GM23338 (cell line): ENCODE measurements at regions not wholly inside any gene's neighbourhood (a gene's known extent, or its start where the extent isn't known, plus 50 kb on each side); places are given as distances from the start of the nearest gene placed in this dataset.

Source experiments
- ATAC-seq: fragments of 200-7000 bp; cut with Tn5 transposase; 3 replicates; pipeline ENCODE4 v1.9.1; 2020
- DNase-seq: peaks from one replicate; pipeline ENCODE4 v3.0.0-alpha.2; 2015; ENCODE audit warnings: low spot score
- H2AFZ ChIP-seq: fragments of 200-600 bp; sonication (generic); 2 replicates; pipeline ENCODE4 v1.8.0; 2016; ENCODE audit warnings: antibody characterized with exemption, mild to moderate bottlenecking, moderate library complexity
- H3F3A ChIP-seq: fragments of 200-600 bp; sonication (generic); replicated peaks from 2 replicates; pipeline ENCODE4 v1.8.0; 2017; ENCODE audit warnings: antibody characterized with exemption, mixed run types, low read depth
- H3K27ac ChIP-seq: fragments of 200-600 bp; sonication (generic); 2 replicates; pipeline ENCODE4 v1.6.1; 2016; ENCODE audit warnings: low read depth
- H3K27me3 ChIP-seq: fragments of 200-600 bp; sonication (generic); 2 replicates; pipeline ENCODE4 v1.8.0; 2016; ENCODE audit warnings: mild to moderate bottlenecking, mixed run types, moderate library complexity; ENCODE audit not compliant: insufficient read depth
- H3K36me3 ChIP-seq: fragments of 200-600 bp; sonication (generic); 2 replicates; pipeline ENCODE4 v1.8.0; 2016; ENCODE audit warnings: mild to moderate bottlenecking; ENCODE audit not compliant: insufficient read depth
- H3K4me1 ChIP-seq: fragments of 200-600 bp; sonication (generic); 2 replicates; pipeline ENCODE4 v1.8.0; 2016; ENCODE audit warnings: mild to moderate bottlenecking, moderate library complexity; ENCODE audit not compliant: insufficient read depth
- H3K4me2 ChIP-seq: fragments of 200-600 bp; sonication (generic); 2 replicates; pipeline ENCODE4 v1.7.1; 2017; ENCODE audit warnings: mixed run types
- H3K4me3 ChIP-seq: fragments of 200-600 bp; sonication (generic); 2 replicates; pipeline ENCODE4 v1.6.1; 2016; ENCODE audit warnings: mixed run types
- H3K79me2 ChIP-seq: fragments of 200-600 bp; sonication (generic); replicated peaks from 2 replicates; pipeline ENCODE4 v1.8.0; 2017; ENCODE audit warnings: mild to moderate bottlenecking; ENCODE audit not compliant: insufficient read depth
- H3K9me2 ChIP-seq: fragments of 200-600 bp; sonication (generic); 2 replicates; pipeline ENCODE4 v1.8.0; 2017; ENCODE audit not compliant: insufficient read depth
- H4K20me1 ChIP-seq: fragments of 200-600 bp; sonication (generic); replicated peaks from 2 replicates; pipeline ENCODE4 v1.8.0; 2017; ENCODE audit warnings: mild to moderate bottlenecking; ENCODE audit not compliant: insufficient read depth
- H3K27ac Mint-ChIP-seq: 2 replicates; pipeline ENCODE4 v1.8.0; 2020; ENCODE audit warnings: inconsistent platforms, mild to moderate bottlenecking, moderate library complexity, mixed read lengths
- H3K27me3 Mint-ChIP-seq: 3 replicates; pipeline ENCODE4 v1.8.0; 2022; ENCODE audit warnings: low read depth, mild to moderate bottlenecking, moderate library complexity, mixed read lengths, inconsistent platforms; ENCODE audit not compliant: insufficient read depth, poor library complexity
- H3K36me3 Mint-ChIP-seq: 3 replicates; pipeline ENCODE4 v1.8.0; 2021; ENCODE audit warnings: low read depth, mild to moderate bottlenecking, inconsistent platforms, moderate library complexity, mixed read lengths
- H3K4me1 Mint-ChIP-seq: 3 replicates; pipeline ENCODE4 v1.8.0; 2020; ENCODE audit warnings: mild to moderate bottlenecking, inconsistent platforms, mixed read lengths
- H3K4me3 Mint-ChIP-seq: 3 replicates; pipeline ENCODE4 v1.8.0; 2021; ENCODE audit warnings: moderate library complexity, mild to moderate bottlenecking, inconsistent platforms, mixed read lengths
- H3K9me3 Mint-ChIP-seq: 3 replicates; pipeline ENCODE4 v1.8.0; 2020; ENCODE audit warnings: moderate library complexity, mild to moderate bottlenecking, inconsistent platforms, mixed read lengths
- CREB1 ChIP-seq: fragments of 250-450 bp; sonication (Bioruptor Pico); IDR thresholded peaks from 2 replicates; pipeline ENCODE4 v1.5.0; 2020; ENCODE audit warnings: low read depth, mild to moderate bottlenecking, moderate library complexity
- CTCF ChIP-seq, 2 experiments: fragments of 200-600 bp in 1 of 2; sonication (generic) in 1 of 2; conservative IDR thresholded peaks; 2 replicates each; pipeline versions ENCODE4 v1.5.1 to v1.6.1; 2016 to 2017; ENCODE audit warnings: antibody characterized with exemption in 2 of 2, low read depth in 2 of 2, mild to moderate bottlenecking in 2 of 2, moderate library complexity in 1 of 2
- ETS1 ChIP-seq: IDR thresholded peaks from 2 replicates; pipeline ENCODE4 v1.6.1; 2016; ENCODE audit warnings: antibody characterized with exemption
- EZH2 ChIP-seq: fragments of 200-600 bp; sonication (generic); IDR thresholded peaks from one replicate; pipeline ENCODE4 v1.8.0; 2017; ENCODE audit warnings: antibody characterized with exemption, mild to moderate bottlenecking, low read depth; ENCODE audit not compliant: unreplicated experiment
- EZH2phosphoT487 ChIP-seq: fragments of 200-600 bp; sonication (generic); IDR thresholded peaks from one replicate; pipeline ENCODE4 v1.8.1; 2018; ENCODE audit warnings: antibody characterized with exemption; ENCODE audit not compliant: unreplicated experiment
- JUNB ChIP-seq: IDR thresholded peaks from one replicate; pipeline ENCODE4 v1.6.1; 2016; ENCODE audit warnings: antibody characterized with exemption; ENCODE audit not compliant: unreplicated experiment
- NANOG ChIP-seq: IDR thresholded peaks from 2 replicates; pipeline ENCODE4 v1.6.1; 2016; ENCODE audit warnings: antibody characterized with exemption, borderline replicate concordance
- POLR2AphosphoS5 ChIP-seq: IDR thresholded peaks from 2 replicates; pipeline ENCODE4 v1.6.1; 2016; ENCODE audit warnings: antibody characterized with exemption, low read depth
- REST ChIP-seq: IDR thresholded peaks from one replicate; pipeline ENCODE4 v1.6.1; 2018; ENCODE audit warnings: antibody characterized with exemption; ENCODE audit not compliant: unreplicated experiment
- STAT1 ChIP-seq: IDR thresholded peaks from one replicate; pipeline ENCODE4 v1.6.1; 2016; ENCODE audit warnings: antibody characterized with exemption; ENCODE audit not compliant: unreplicated experiment
- ZNF114 ChIP-seq: fragments of 250-450 bp; sonication (Bioruptor Pico); IDR thresholded peaks from 2 replicates; pipeline ENCODE4 v1.5.0; 2020; ENCODE audit warnings: mild to moderate bottlenecking, moderate library complexity
- ZNF331 ChIP-seq: fragments of 250-450 bp; sonication (Bioruptor Pico); IDR thresholded peaks from 2 replicates; pipeline ENCODE4 v1.5.0; 2020; ENCODE audit warnings: low read depth, mild to moderate bottlenecking, moderate library complexity
- ZNF462 ChIP-seq: fragments of 250-450 bp; sonication (Bioruptor Pico); IDR thresholded peaks from 2 replicates; pipeline ENCODE4 v1.5.0; 2020; ENCODE audit warnings: mild to moderate bottlenecking, moderate library complexity

- H3K36me3 ChIP-seq: no peaks in the 10 kb centered on the region
- Mint-ChIP-seq H3K4me3 (no peak overlapping the region), H3K4me1 (no peaks in the 10 kb centered on the region), H3K27me3 (no peaks in the 10 kb centered on the region), H3K27ac (no peak overlapping the region), H3K9me3 (no peaks in the 10 kb centered on the region; the same call in 2 of the 3 replicates), H3K36me3 (no peaks in the 10 kb centered on the region)
- DNase-seq (no peak), ATAC-seq (no peak)
- no peaks in the 10 kb centered on the region for H3F3A ChIP-seq
- H3K27me3 ChIP-seq: no peaks in the 10 kb centered on the region
- H3K27ac ChIP-seq: no peak overlapping the region
- no peaks in the 10 kb centered on the region for H3K9me2 ChIP-seq
- no peaks in the 10 kb centered on the region for H4K20me1 ChIP-seq
- H2AFZ ChIP-seq: no peak overlapping the region
- H3K79me2 ChIP-seq: no peaks in the 10 kb centered on the region
- TF ChIP-seq ZNF462 (CRISPR knock-in tag) (no peak), CTCF (conservative IDR thresholded peaks at IDR 0.05; ENCODE audit: low read depth in 2 of 2) (no peak), CREB1 (no peak), EZH2phosphoT487 (no peak), JUNB (no peak), STAT1 (no peak), EZH2 (no peak), POLR2AphosphoS5 (no peak), ZNF331 (no peak), NANOG (no peak), ZNF114 (no peak), ETS1 (no peak), REST (no peak)
- H3K4me2 ChIP-seq: no peak overlapping the region
- H3K4me3 ChIP-seq: no peak overlapping the region
- H3K4me1 ChIP-seq: no peaks in the 10 kb centered on the region
These were observed 638.3 kb upstream of the GRIA3 start for GRCh38 chrX:122545778-122546177.
